ENCODE measurements at regions not wholly inside any gene's neighbourhood (a gene's known extent, or its start where the extent isn't known, plus 50 kb on each side); places are given as distances from the start of the nearest gene placed in this dataset.

DNA sequence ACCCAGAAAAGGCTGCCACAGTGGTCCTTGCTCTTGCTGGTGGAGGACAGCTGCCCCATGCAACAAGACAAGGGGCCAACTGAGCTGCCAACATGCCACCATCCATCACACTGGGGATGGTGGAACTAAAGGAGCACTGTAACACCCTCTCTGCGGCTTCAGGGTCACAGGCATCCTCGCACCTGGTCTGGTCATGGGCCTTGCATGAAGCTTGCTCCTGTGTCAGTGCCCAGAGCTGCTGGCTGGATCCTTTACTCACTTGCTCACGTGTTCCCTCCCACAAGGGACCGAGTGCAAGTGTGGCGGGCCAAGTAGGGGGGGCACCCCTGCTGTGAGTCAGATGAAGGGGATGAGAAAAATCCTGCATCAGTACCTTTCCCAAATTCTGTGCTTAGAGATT is 972.3 kb upstream of the DDX18 start:
- H3K36me3 ChIP-seq, result no peaks in the 10 kb centered on the region
- no peaks in the 10 kb centered on the region for H3K4me1 ChIP-seq
- intact Hi-C loops (cut with DNase I; ENCODE audit: low total_unique reads), result no loop called here
- no peak for DNase-seq (ENCODE audit: low spot score in 2 of 2)
- H3K27ac ChIP-seq, result no peak overlapping the region
- TF ChIP-seq, protein P1, sequence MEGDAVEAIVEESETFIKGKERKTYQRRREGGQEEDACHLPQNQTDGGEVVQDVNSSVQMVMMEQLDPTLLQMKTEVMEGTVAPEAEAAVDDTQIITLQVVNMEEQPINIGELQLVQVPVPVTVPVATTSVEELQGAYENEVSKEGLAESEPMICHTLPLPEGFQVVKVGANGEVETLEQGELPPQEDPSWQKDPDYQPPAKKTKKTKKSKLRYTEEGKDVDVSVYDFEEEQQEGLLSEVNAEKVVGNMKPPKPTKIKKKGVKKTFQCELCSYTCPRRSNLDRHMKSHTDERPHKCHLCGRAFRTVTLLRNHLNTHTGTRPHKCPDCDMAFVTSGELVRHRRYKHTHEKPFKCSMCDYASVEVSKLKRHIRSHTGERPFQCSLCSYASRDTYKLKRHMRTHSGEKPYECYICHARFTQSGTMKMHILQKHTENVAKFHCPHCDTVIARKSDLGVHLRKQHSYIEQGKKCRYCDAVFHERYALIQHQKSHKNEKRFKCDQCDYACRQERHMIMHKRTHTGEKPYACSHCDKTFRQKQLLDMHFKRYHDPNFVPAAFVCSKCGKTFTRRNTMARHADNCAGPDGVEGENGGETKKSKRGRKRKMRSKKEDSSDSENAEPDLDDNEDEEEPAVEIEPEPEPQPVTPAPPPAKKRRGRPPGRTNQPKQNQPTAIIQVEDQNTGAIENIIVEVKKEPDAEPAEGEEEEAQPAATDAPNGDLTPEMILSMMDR (IDR thresholded peaks at IDR 0.05), result no peak
- TF ChIP-seq POLR2A (IDR thresholded peaks at IDR 0.05), result no peak
- TF ChIP-seq POLR2AphosphoS5 (IDR thresholded peaks at IDR 0.05), result no peak
- no peaks in the 10 kb centered on the region for H3K27me3 ChIP-seq
- H3K4me3 ChIP-seq, result no peak overlapping the region
- no peaks in the 10 kb centered on the region for H3K9me3 ChIP-seq

DNA sequence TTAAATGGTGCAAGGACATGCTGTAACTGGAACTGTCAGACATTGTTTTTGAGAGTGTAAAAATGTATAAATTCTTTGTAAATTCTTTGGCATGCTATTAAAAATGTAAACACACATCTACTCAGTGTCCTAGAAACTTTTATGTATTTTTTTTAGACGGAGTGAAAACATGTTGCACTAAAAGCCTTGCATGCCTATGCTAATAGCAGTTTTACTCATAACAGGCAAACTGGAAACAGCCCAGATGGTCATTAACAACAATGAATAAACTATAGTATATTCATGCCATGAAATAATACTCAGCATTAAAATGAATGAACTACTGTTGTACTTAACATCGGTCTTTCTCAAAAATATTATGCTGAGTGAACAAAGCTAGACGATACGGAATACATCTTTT is 954.8 kb upstream of the DDX18 start:
- Histone ChIP-seq H3K27me3 (no peaks in the 10 kb centered on the region), H3K9me3 (peaks cover 9 to 28% of the 10 kb centered on the region in 2 donors), H3K4me3 (no peak overlapping the region), H3K36me3 (no peaks in the 10 kb centered on the region), H3K27ac (no peak overlapping the region), H3K4me1 (no peaks in the 10 kb centered on the region)
- no peak for DNase-seq (ENCODE audit: low spot score in 2 of 2)
- intact Hi-C loops (cut with DNase I; ENCODE audit: low total_unique reads), result no loop called here
- TF ChIP-seq POLR2AphosphoS5 (IDR thresholded peaks at IDR 0.05) (no peak), POLR2A (IDR thresholded peaks at IDR 0.05) (no peak)
- TF ChIP-seq, protein P1 (IDR thresholded peaks at IDR 0.05), result no peak

DNA sequence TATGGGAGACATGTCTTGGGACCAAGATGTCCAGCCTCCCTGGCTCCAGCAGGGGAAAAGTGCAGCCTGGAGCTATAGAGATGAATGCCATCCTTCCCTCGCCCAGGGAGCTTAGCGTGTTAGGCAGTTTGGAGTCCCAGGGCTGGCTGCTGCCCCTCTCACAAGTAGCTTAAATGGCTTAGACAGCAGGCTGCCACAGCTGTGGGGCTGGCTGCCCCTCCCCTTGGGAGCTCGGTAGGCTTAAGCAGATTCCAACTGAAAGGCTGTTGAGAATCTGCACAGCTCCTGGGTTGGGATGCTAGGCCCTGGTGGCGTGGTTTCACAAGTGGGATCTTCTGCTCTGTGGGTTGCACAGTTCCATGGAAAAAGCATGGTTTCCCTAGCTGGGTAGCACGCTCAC is 940.5 kb upstream of the DDX18 start:
- no peaks in the 10 kb centered on the region for H3K36me3 ChIP-seq
- DNase-seq (ENCODE audit: low spot score in 2 of 2), result no peak
- TF ChIP-seq POLR2A (IDR thresholded peaks at IDR 0.05) (no peak), POLR2AphosphoS5 (IDR thresholded peaks at IDR 0.05) (no peak)
- TF ChIP-seq, protein P1 (IDR thresholded peaks at IDR 0.05), result no peak

DNA sequence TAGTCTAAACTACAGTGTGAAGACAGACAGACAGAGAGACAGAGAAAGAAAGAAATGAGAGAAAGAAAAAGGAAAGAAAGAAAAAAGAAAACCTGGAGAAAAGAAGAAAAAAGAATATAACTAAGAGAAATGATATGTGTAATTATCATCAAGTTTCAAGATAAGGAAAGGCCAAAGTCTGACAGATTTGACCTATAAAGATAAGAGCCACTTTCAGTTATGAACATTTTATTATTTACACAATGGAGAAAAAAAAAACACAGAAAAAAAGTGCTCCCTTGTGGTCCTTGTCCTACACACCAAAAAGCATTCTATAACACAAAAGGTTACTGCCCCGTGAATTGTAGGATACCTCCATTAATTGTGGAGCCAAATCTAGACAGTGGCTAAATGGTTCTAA is 937.2 kb upstream of the DDX18 start:
- DNase-seq (ENCODE audit: low spot score in 2 of 2), result no peak
- intact Hi-C loops (cut with DNase I; ENCODE audit: low total_unique reads), result no loop called here
- no peak overlapping the region for H3K27ac ChIP-seq

More for the DNA sequence above, 940.5 kb upstream of the DDX18 start:
- peaks cover 0 to 13% of the 10 kb centered on the region in 2 donors for H3K9me3 ChIP-seq
- H3K27ac ChIP-seq, result no peak overlapping the region
- intact Hi-C loops (cut with DNase I; ENCODE audit: low total_unique reads), result no loop called here
- no peaks in the 10 kb centered on the region for H3K4me1 ChIP-seq
- H3K27me3 ChIP-seq, result no peaks in the 10 kb centered on the region
- no peak overlapping the region for H3K4me3 ChIP-seq

DNA sequence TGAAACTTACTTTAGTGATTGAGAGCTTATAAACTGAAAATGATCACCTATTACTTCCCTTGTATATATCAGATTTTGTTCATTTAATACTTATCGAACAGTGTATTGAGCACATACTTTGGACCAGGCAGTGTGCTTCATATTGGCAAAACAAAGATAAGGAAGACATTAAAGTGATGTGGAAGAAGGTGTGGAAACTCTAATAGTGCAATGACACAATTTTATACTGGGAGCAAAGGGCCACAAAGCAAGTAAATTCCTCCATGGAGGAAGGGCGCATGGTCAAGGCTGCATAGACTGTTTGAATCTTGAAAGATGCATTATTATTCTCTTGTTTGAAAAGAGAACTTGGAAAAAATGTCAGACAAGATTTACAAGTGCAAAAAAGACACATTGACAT is 936.5 kb upstream of the DDX18 start:
- Histone ChIP-seq H3K27ac (no peak overlapping the region), H3K36me3 (no peaks in the 10 kb centered on the region), H3K27me3 (no peaks in the 10 kb centered on the region), H3K9me3 (peaks cover 0 to 6% of the 10 kb centered on the region in 2 donors), H3K4me3 (no peak overlapping the region), H3K4me1 (no peaks in the 10 kb centered on the region)
- TF ChIP-seq, protein P1 (IDR thresholded peaks at IDR 0.05), result no peak
- no peak for TF ChIP-seq POLR2AphosphoS5 (IDR thresholded peaks at IDR 0.05)
- no peak for TF ChIP-seq POLR2A (IDR thresholded peaks at IDR 0.05)
- intact Hi-C loops (cut with DNase I; ENCODE audit: low total_unique reads), result no loop called here
- DNase-seq (ENCODE audit: low spot score in 2 of 2), result no peak

More for the DNA sequence above, 937.2 kb upstream of the DDX18 start:
- Histone ChIP-seq H3K9me3 (peaks cover 0 to 13% of the 10 kb centered on the region in 2 donors), H3K27me3 (no peaks in the 10 kb centered on the region), H3K4me1 (no peaks in the 10 kb centered on the region), H3K36me3 (no peaks in the 10 kb centered on the region), H3K4me3 (no peak overlapping the region)
- no peak for TF ChIP-seq POLR2A (IDR thresholded peaks at IDR 0.05)
- TF ChIP-seq, protein P1 (IDR thresholded peaks at IDR 0.05), result no peak
- no peak for TF ChIP-seq POLR2AphosphoS5 (IDR thresholded peaks at IDR 0.05)
